ENCODE measurements at regions not wholly inside any gene's neighbourhood (a gene's known extent, or its start where the extent isn't known, plus 50 kb on each side); places are given as distances from the start of the nearest gene placed in this dataset.
"Not testable (repeated sequence)": the region's sequence is repeated elsewhere in the genome, so short reads cannot be mapped to it uniquely, and the experiment has no call there.

- peak; percentile 80 for DNase-seq
Measured at GRCh38 chr3:64437131-64437530, 211.9 kb upstream of the PRICKLE2 start.

- not testable (repeated sequence) for DNase-seq
Measured at GRCh38 chr3:64435023-64435422, 209.8 kb upstream of the PRICKLE2 start.

- DNase-seq: no peak
Measured at GRCh38 chr3:64432870-64433269, 207.6 kb upstream of the PRICKLE2 start.

GRCh38 chr3:64431526-64432091 is 206.3 kb upstream of the PRICKLE2 start:
- peak; percentile 78 for DNase-seq

- DNase-seq: no peak
Measured at GRCh38 chr3:64427671-64428070, 202.4 kb upstream of the PRICKLE2 start.

- DNase-seq: no peak
Measured at GRCh38 chr3:64426551-64426950, 201.3 kb upstream of the PRICKLE2 start.

- no peak for DNase-seq
Measured at GRCh38 chr3:64422932-64423331, 197.7 kb upstream of the PRICKLE2 start.

- DNase-seq: peak; percentile 62
Measured at GRCh38 chr3:64422192-64422591, 196.9 kb upstream of the PRICKLE2 start.

GRCh38 chr3:64417816-64418215 is 192.6 kb upstream of the PRICKLE2 start:
- peak; percentile 67 for DNase-seq

GRCh38 chr3:64414043-64414442 is 188.8 kb upstream of the PRICKLE2 start:
- no peak for DNase-seq

GRCh38 chr3:64411101-64411500 is 185.8 kb upstream of the PRICKLE2 start:
- DNase-seq: no peak

- peak; percentile 46 for DNase-seq
Measured at GRCh38 chr3:64410226-64410625, 185.0 kb upstream of the PRICKLE2 start.

GRCh38 chr3:64408770-64409169 is 183.5 kb upstream of the PRICKLE2 start:
- no peak for DNase-seq

GRCh38 chr3:64406271-64406670 is 181.0 kb upstream of the PRICKLE2 start:
- DNase-seq: no peak

- no peak for DNase-seq
Measured at GRCh38 chr3:64405211-64405835, 180.1 kb upstream of the PRICKLE2 start.

GRCh38 chr3:64400706-64401105 is 175.4 kb upstream of the PRICKLE2 start:
- no peak for DNase-seq

- DNase-seq: peak; percentile 63
Measured at GRCh38 chr3:64399205-64399800, 174.0 kb upstream of the PRICKLE2 start.

GRCh38 chr3:64398476-64398875 is 173.2 kb upstream of the PRICKLE2 start:
- DNase-seq: no peak

GRCh38 chr3:64398006-64398405 is 172.7 kb upstream of the PRICKLE2 start:
- DNase-seq: no peak

- DNase-seq: no peak
Measured at GRCh38 chr3:64397573-64397972, 172.3 kb upstream of the PRICKLE2 start.

GRCh38 chr3:64395490-64395889 is 170.2 kb upstream of the PRICKLE2 start:
- DNase-seq: no peak

GRCh38 chr3:64393193-64393592 is 167.9 kb upstream of the PRICKLE2 start:
- DNase-seq: no peak

- DNase-seq: no peak
Measured at GRCh38 chr3:64392001-64392400, 166.7 kb upstream of the PRICKLE2 start.

- no peak for DNase-seq
Measured at GRCh38 chr3:64390893-64391292, 165.6 kb upstream of the PRICKLE2 start.

- DNase-seq: no peak
Measured at GRCh38 chr3:64388886-64389285, 163.6 kb upstream of the PRICKLE2 start.
